Activated CD4-positive, alpha-beta T cell treated with anti-CD3 and anti-CD28 coated beads, Interleukin-2, amount 10 ng/mL, durations not matched to agents 24 days and 14 days (primary cell): ENCODE measurements at regions not wholly inside any gene's neighbourhood (a gene's known extent, or its start where the extent isn't known, plus 50 kb on each side); places are given as distances from the start of the nearest gene placed in this dataset.

Experiments used
- DNase-seq: peaks from one replicate; pipeline ENCODE4 v3.0.0; 2022
- H3K27ac Mint-ChIP-seq: one replicate; pipeline ENCODE4 v1.8.0; 2022; ENCODE audit warnings: mild to moderate bottlenecking, mixed read lengths
- H3K27me3 Mint-ChIP-seq: one replicate; pipeline ENCODE4 v1.8.0; 2022; ENCODE audit warnings: mixed read lengths
- H3K36me3 Mint-ChIP-seq: one replicate; pipeline ENCODE4 v1.8.0; 2022; ENCODE audit warnings: low read depth, mild to moderate bottlenecking, mixed read lengths
- H3K4me1 Mint-ChIP-seq: one replicate; pipeline ENCODE4 v1.8.0; 2021; ENCODE audit warnings: mixed read lengths
- H3K4me3 Mint-ChIP-seq: one replicate; pipeline ENCODE4 v1.8.0; 2022; ENCODE audit warnings: mild to moderate bottlenecking, moderate library complexity, mixed read lengths
- H3K9me3 Mint-ChIP-seq: one replicate; pipeline ENCODE4 v1.8.0; 2021; ENCODE audit warnings: mixed read lengths
- intact Hi-C: fragments of 100-400 bp; cut with micrococcal nuclease; formaldehyde crosslinking; loops from one replicate; pipeline ENCODE4 v1.15.1; 2023

DNA sequence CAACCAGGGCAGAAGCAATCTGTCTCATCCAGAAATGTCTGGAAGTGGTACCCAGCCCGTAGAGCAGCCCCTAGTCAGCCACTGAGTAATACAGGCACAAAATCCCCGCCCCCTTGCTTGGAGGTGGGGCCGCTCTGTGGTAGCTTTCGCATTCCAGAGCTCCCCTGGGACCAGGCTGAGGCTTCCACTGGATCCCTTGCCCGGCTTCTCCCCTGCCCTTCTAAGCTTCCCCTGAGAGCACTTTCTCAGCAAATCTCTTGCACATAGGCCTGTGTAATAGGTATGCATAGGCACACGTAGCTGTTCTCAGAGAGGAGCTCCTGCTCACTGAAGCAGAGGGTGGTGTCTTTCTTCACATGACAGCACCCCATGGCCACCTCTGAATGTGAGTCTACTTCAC, 144.2 kb downstream of the BMS1 start:
- no peak for DNase-seq
- H3K9me3 Mint-ChIP-seq, result no peaks in the 10 kb centered on the region
- H3K27me3 Mint-ChIP-seq, result peaks cover 4% of the 10 kb centered on the region
- no peak overlapping the region for H3K27ac Mint-ChIP-seq
- no peaks in the 10 kb centered on the region for H3K36me3 Mint-ChIP-seq
- intact Hi-C loops, result no loop called here
- H3K4me1 Mint-ChIP-seq, result no peaks in the 10 kb centered on the region
- H3K4me3 Mint-ChIP-seq, result no peak overlapping the region

- no peak for DNase-seq
- intact Hi-C loops, result no loop called here
These were observed 145.5 kb downstream of the BMS1 start for GRCh38 chr10:42928064-42928463.

GRCh38 chr10:42929236-42929635, 146.6 kb downstream of the BMS1 start:
- Mint-ChIP-seq H3K27me3 (peaks cover 19% of the 10 kb centered on the region), H3K36me3 (no peaks in the 10 kb centered on the region), H3K4me1 (peaks cover 4% of the 10 kb centered on the region), H3K27ac (no peak overlapping the region), H3K4me3 (no peak overlapping the region), H3K9me3 (no peaks in the 10 kb centered on the region)
- intact Hi-C loops, result no loop called here
- DNase-seq, result no peak

More at GRCh38 chr10:42928064-42928463, 145.5 kb downstream of the BMS1 start:
- Mint-ChIP-seq H3K27me3 (peaks cover 10% of the 10 kb centered on the region), H3K36me3 (no peaks in the 10 kb centered on the region), H3K4me3 (no peak overlapping the region), H3K27ac (no peak overlapping the region), H3K9me3 (no peaks in the 10 kb centered on the region), H3K4me1 (peaks cover under 1% of the 10 kb centered on the region)

- intact Hi-C loops, result no loop called here
- no peak for DNase-seq
- Mint-ChIP-seq H3K9me3 (no peaks in the 10 kb centered on the region), H3K4me3 (no peak overlapping the region), H3K27me3 (peaks cover 27% of the 10 kb centered on the region), H3K4me1 (peaks cover 4% of the 10 kb centered on the region), H3K36me3 (no peaks in the 10 kb centered on the region), H3K27ac (no peak overlapping the region)
These were observed 146.9 kb upstream of the RET start for GRCh38 chr10:42929993-42930392.

DNA sequence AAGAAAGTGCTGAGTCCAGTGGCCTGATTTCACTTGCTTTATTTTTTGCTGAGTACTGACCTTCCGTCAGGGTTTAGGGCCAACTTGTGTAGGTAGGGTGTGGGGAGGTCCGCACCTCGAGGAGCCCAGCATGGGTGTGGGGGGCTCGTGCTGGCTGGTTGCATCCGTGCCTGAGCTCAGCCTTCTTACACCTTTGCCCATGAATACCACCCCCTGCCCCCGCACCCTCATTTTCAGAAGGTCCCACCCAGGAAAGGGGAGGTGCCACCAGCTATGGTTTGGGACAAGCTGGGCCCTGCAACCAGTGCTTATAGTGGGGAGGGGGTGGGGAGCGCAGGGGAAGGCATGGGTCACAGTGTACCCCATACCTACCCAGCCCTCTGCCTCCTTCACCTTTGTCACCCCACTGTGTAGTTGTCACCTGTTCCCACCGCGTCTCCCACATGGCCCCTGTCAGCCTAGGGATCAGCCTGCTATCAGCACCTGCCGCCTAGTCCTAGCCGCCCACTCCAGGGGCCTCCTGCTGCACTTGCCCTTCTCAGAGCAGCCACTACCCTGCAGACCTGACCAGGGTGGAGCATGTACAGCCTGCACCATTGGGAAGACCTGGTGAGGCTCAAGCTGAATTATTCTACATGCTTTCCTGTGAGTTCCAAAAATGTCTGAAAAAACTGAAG, 146.2 kb upstream of the RET start:
- H3K4me3 Mint-ChIP-seq, result no peak overlapping the region
- intact Hi-C loops, result no loop called here

GRCh38 chr10:42932116-42932515, 144.8 kb upstream of the RET start:
- no peaks in the 10 kb centered on the region for H3K36me3 Mint-ChIP-seq
- no peaks in the 10 kb centered on the region for H3K9me3 Mint-ChIP-seq
- H3K4me3 Mint-ChIP-seq, result no peak overlapping the region
- intact Hi-C loops, result no loop called here
- peaks cover 33% of the 10 kb centered on the region for H3K27me3 Mint-ChIP-seq
- DNase-seq, result peak; percentile 50
- no peak overlapping the region for H3K27ac Mint-ChIP-seq
- peaks cover 4% of the 10 kb centered on the region for H3K4me1 Mint-ChIP-seq

More for the DNA sequence above, 146.2 kb upstream of the RET start:
- H3K27me3 Mint-ChIP-seq, result peaks cover 33% of the 10 kb centered on the region
- H3K36me3 Mint-ChIP-seq, result no peaks in the 10 kb centered on the region
- no peak for DNase-seq
- no peak overlapping the region for H3K27ac Mint-ChIP-seq
- H3K4me1 Mint-ChIP-seq, result peaks cover 4% of the 10 kb centered on the region
- no peaks in the 10 kb centered on the region for H3K9me3 Mint-ChIP-seq

DNA sequence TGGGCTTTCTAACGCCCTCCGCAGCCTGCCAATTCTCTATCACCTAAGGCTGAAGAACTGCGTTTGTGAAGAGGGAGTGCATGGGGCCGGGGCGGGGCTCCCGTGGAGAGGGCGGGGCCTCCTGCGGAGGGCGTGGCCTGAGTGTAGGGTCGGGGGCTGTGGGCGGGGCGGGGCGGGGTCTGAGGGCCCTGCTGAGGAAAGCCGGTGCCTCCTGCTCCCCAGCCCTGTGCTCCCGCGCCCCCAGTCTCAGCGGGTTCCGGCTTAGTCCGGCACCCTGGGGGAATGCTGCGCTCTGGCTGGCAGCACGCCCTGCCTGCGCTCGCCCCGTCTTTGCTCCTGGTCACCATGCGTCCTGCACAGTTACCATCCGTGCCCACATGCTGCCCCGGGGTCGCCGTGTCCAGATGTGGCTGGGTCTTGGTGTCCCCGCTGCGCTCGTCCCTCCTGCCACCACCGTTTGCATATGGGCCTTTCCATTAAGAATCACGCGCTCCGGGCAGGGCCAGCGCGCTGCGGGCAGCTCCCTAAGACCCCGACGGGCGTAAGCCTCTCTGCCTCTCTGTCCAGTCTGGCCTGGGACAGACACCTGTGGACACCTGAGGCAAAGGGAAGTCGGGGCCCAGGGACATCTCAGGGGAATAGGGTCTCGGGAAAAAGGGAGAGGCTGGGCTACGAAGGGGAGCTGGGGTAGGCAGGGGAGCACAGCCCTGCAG, 144.0 kb upstream of the RET start:
- no peak overlapping the region for H3K27ac Mint-ChIP-seq
- DNase-seq, result peak; percentile 69

DNA sequence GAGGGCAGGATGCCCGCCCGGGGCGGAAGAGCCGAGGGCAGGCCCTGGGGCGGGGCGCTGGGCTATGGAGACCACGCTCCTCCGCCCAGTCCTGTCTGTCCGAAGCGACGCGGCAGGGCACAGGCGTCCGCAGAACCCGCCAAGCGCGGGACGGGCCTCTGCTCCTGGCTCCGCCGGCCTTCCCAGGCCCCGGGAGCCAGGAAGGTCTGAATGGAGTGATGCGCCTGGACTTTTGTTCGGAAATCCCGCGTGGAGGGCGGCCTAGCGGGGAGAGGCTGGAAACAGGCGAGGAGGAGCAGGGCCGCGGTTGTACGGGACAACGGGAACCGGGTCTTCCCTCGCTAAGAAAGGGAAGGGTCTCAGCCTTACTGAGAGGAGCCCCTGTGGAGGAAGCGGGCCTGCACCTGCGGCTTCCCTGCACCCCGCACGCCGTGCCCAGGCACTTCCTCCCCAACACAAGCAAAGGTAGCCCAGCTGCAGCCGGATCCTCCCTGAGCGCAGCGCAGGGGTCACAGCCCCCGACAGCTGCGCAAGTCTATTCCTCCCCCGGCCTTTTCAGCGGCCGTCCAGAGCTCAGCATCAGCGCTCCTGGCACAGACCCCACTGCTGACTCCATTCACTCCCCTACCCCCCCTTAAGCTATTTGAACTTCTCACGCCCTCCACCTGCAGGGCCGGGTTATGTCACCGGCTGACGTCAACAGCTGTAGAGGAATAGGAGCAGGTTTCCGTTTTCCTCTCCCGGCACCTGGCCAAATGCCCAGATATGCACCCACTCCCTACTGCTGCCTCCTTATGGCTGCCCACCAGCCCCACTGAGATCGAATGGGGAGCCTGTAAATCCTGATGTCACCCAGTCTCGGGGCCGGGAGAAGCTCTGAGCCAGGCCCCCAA, 143.2 kb upstream of the RET start:
- Mint-ChIP-seq H3K36me3 (no peaks in the 10 kb centered on the region), H3K9me3 (no peaks in the 10 kb centered on the region), H3K27me3 (peaks cover 33% of the 10 kb centered on the region), H3K27ac (no peak overlapping the region), H3K4me1 (peaks cover 4% of the 10 kb centered on the region), H3K4me3 (peak overlapping the region; percentile 66)
- peak; percentile 54 for DNase-seq
- intact Hi-C loops, result no loop called here

More for the DNA sequence above, 144.0 kb upstream of the RET start:
- Mint-ChIP-seq H3K36me3 (no peaks in the 10 kb centered on the region), H3K4me3 (peak overlapping the region; percentile 66), H3K9me3 (no peaks in the 10 kb centered on the region), H3K4me1 (peaks cover 4% of the 10 kb centered on the region), H3K27me3 (peaks cover 33% of the 10 kb centered on the region)
- intact Hi-C loops, result no loop called here

- Mint-ChIP-seq H3K27me3 (peaks cover 33% of the 10 kb centered on the region), H3K4me3 (peak overlapping the region; percentile 26), H3K4me1 (peaks cover 4% of the 10 kb centered on the region), H3K9me3 (no peaks in the 10 kb centered on the region), H3K27ac (no peak overlapping the region), H3K36me3 (no peaks in the 10 kb centered on the region)
- intact Hi-C loops, result no loop called here
- peak; percentile 51 for DNase-seq
These were observed 142.5 kb upstream of the RET start for GRCh38 chr10:42934351-42934811.

- DNase-seq, result no peak
- H3K27me3 Mint-ChIP-seq, result peaks cover 33% of the 10 kb centered on the region
- H3K36me3 Mint-ChIP-seq, result no peaks in the 10 kb centered on the region
- H3K4me1 Mint-ChIP-seq, result peaks cover 4% of the 10 kb centered on the region
- intact Hi-C loops, result no loop called here
- no peak overlapping the region for H3K27ac Mint-ChIP-seq
- H3K4me3 Mint-ChIP-seq, result no peak overlapping the region
- no peaks in the 10 kb centered on the region for H3K9me3 Mint-ChIP-seq
These were observed 142.0 kb upstream of the RET start for GRCh38 chr10:42934842-42935241.

GRCh38 chr10:42935466-42935865, 141.4 kb upstream of the RET start:
- no peaks in the 10 kb centered on the region for H3K36me3 Mint-ChIP-seq
- peaks cover 4% of the 10 kb centered on the region for H3K4me1 Mint-ChIP-seq
- H3K27ac Mint-ChIP-seq, result no peak overlapping the region
- H3K27me3 Mint-ChIP-seq, result peaks cover 33% of the 10 kb centered on the region
- no peak for DNase-seq
- intact Hi-C loops, result no loop called here
- no peaks in the 10 kb centered on the region for H3K9me3 Mint-ChIP-seq
- no peak overlapping the region for H3K4me3 Mint-ChIP-seq

DNA sequence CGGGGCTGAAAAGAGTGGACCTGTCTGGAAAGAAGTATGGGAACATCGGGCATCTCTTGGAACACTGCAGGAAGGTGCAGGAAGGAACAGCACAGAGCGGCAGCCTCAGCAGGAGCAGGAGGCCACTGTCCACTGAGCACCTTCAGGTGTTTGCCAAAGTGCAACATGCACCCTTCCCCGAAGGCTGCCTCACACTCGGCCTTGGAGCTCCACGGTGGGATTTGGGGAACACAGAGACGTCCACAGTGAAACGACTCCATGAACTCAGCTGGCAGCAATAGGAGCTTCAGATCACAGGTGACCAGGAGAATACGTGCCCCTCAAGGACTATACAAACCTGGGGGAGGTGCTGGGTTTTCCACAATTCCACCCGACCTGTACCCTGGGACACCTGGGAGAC, 140.3 kb upstream of the RET start:
- Mint-ChIP-seq H3K27me3 (peaks cover 33% of the 10 kb centered on the region), H3K4me3 (no peak overlapping the region), H3K4me1 (peaks cover 4% of the 10 kb centered on the region), H3K27ac (no peak overlapping the region), H3K36me3 (no peaks in the 10 kb centered on the region), H3K9me3 (no peaks in the 10 kb centered on the region)
- intact Hi-C loops, result no loop called here
- no peak for DNase-seq

DNA sequence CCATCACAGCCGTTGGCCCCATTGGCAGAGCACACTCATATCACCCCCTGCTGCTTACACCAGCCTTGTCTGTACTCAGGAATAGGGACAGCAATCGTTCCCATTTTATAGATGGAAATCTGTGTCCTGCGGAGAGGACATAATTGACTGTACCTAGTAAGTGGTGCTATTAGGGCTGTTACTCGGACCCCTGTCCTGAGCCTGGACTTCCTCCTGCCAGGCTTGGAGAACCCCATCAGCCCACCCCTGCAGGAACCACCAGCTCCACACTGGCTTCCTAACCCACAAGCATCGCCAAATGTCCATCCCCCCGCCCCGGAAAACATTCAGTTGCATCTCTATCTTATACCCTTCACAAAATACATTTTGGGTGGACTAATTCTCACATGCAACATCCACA, 139.8 kb upstream of the RET start:
- Mint-ChIP-seq H3K9me3 (no peaks in the 10 kb centered on the region), H3K27me3 (peaks cover 30% of the 10 kb centered on the region)

More for the DNA sequence above, 139.8 kb upstream of the RET start:
- intact Hi-C loops, result no loop called here
- Mint-ChIP-seq H3K27ac (no peak overlapping the region), H3K36me3 (no peaks in the 10 kb centered on the region), H3K4me3 (no peak overlapping the region), H3K4me1 (peaks cover 4% of the 10 kb centered on the region)
- no peak for DNase-seq
